UCSD-AML1 (cell line): ENCODE measurements at regions not wholly inside any gene's neighbourhood (a gene's known extent, or its start where the extent isn't known, plus 50 kb on each side); places are given as distances from the start of the nearest gene placed in this dataset.

ENCODE experiments used
- DNase-seq: peaks from one replicate; lab custom pipeline; 2025; ENCODE audit not compliant: unreplicated experiment; lab: John Stamatoyannopoulos, UW

GRCh38 chr15:56868170-56868569 is 50.3 kb upstream of the TCF12 start:
- no peak for DNase-seq

- no peak for DNase-seq
These were observed 51.6 kb upstream of the TCF12 start for GRCh38 chr15:56866803-56867202.

- no peak for DNase-seq
These were observed 60.6 kb upstream of the TCF12 start for GRCh38 chr15:56857828-56858227.

GRCh38 chr15:56856934-56857333 is 61.5 kb upstream of the TCF12 start:
- DNase-seq = no peak

- DNase-seq = no peak
These were observed 73.6 kb upstream of the TCF12 start for GRCh38 chr15:56844892-56845291.

- DNase-seq = no peak
These were observed 74.0 kb upstream of the TCF12 start for GRCh38 chr15:56844471-56844870.

GRCh38 chr15:56839641-56840040 is 78.8 kb upstream of the TCF12 start:
- DNase-seq = no peak

- DNase-seq = no peak
These were observed 79.3 kb upstream of the TCF12 start for GRCh38 chr15:56839099-56839498.

- DNase-seq = no peak
These were observed 80.4 kb upstream of the TCF12 start for GRCh38 chr15:56838085-56838484.

GRCh38 chr15:56837273-56837672 is 81.2 kb upstream of the TCF12 start:
- DNase-seq = no peak

GRCh38 chr15:56835718-56836171 is 82.7 kb upstream of the TCF12 start:
- DNase-seq = no peak

GRCh38 chr15:56832125-56832524 is 86.3 kb upstream of the TCF12 start:
- DNase-seq = no peak

- DNase-seq = no peak
These were observed 86.9 kb upstream of the TCF12 start for GRCh38 chr15:56831467-56832005.

- DNase-seq = no peak
These were observed 90.9 kb upstream of the ZNF280D start for GRCh38 chr15:56824175-56824574.

- DNase-seq = peak; percentile 39
These were observed 88.6 kb upstream of the ZNF280D start for GRCh38 chr15:56821721-56822425.

- no peak for DNase-seq
These were observed 87.0 kb upstream of the ZNF280D start for GRCh38 chr15:56820333-56820732.

GRCh38 chr15:56817321-56818080 is 84.2 kb upstream of the ZNF280D start:
- DNase-seq = no peak

GRCh38 chr15:56816781-56817180 is 83.5 kb upstream of the ZNF280D start:
- DNase-seq = no peak

- DNase-seq = no peak
These were observed 81.9 kb upstream of the ZNF280D start for GRCh38 chr15:56815247-56815646.

- DNase-seq = no peak
These were observed 81.1 kb upstream of the ZNF280D start for GRCh38 chr15:56814429-56814828.

GRCh38 chr15:56813995-56814394 is 80.7 kb upstream of the ZNF280D start:
- no peak for DNase-seq

GRCh38 chr15:56812961-56813360 is 79.7 kb upstream of the ZNF280D start:
- no peak for DNase-seq
